Body of pancreas (tissue), 4 donors: ENCODE measurements at regions not wholly inside any gene's neighbourhood (a gene's known extent, or its start where the extent isn't known, plus 50 kb on each side); places are given as distances from the start of the nearest gene placed in this dataset.

Experiments
- CTCF ChIP-seq, 7 experiments: fragments of 450-650 bp in 4 of 7; fragments of 200-600 bp in 3 of 7; sonication (generic) in 3 of 7; IDR thresholded peaks; one replicate each; pipeline ENCODE4 v1.5.1; 2016 to 2019; ENCODE audit warnings: antibody characterized with exemption in 7 of 7
- POLR2A ChIP-seq, 3 donors: fragments of 450-650 bp; IDR thresholded peaks; one replicate each; pipeline ENCODE4 v1.6.1; 2016; ENCODE audit warnings: antibody characterized with exemption in 3 of 3, mild to moderate bottlenecking in 2 of 3

- no peak for TF ChIP-seq CTCF (IDR thresholded peaks at IDR 0.05)
- TF ChIP-seq POLR2A (IDR thresholded peaks at IDR 0.05): no peak
These were observed 225.7 kb downstream of the NUAK1 start for GRCh38 chr12:105912882-105913678.
